Upper lobe of right lung (tissue), 1 donor: ENCODE measurements at regions not wholly inside any gene's neighbourhood (a gene's known extent, or its start where the extent isn't known, plus 50 kb on each side); places are given as distances from the start of the nearest gene placed in this dataset.

Experiments
- ATAC-seq: fragments of 200-7000 bp; cut with Tn5 transposase; one replicate; pipeline ENCODE4 v1.9.1; 2020; ENCODE audit warnings: mild to moderate bottlenecking, moderate library complexity
- DNase-seq: peaks from one replicate; pipeline ENCODE4 v3.0.0-alpha.2; 2020
- H3K27ac ChIP-seq: fragments of 200-600 bp; one replicate; pipeline ENCODE4 v1.8.0; 2022
- H3K27me3 ChIP-seq: fragments of 200-600 bp; one replicate; pipeline ENCODE4 v1.8.0; 2022; ENCODE audit warnings: mild to moderate bottlenecking
- H3K36me3 ChIP-seq: fragments of 200-600 bp; one replicate; pipeline ENCODE4 v1.8.0; 2022
- H3K4me1 ChIP-seq: fragments of 200-600 bp; one replicate; pipeline ENCODE4 v1.8.0; 2022
- H3K4me3 ChIP-seq: fragments of 200-600 bp; one replicate; pipeline ENCODE4 v1.8.0; 2022; ENCODE audit warnings: mild to moderate bottlenecking
- H3K9me3 ChIP-seq: fragments of 200-600 bp; one replicate; pipeline ENCODE4 v1.8.0; 2022
- CTCF ChIP-seq: fragments of 200-600 bp; IDR thresholded peaks from one replicate; pipeline ENCODE4 v1.8.0; 2022; ENCODE audit warnings: antibody characterized with exemption
- intact Hi-C: fragments of 100-400 bp; cut with DNase I; formaldehyde crosslinking; loops from one replicate; pipeline ENCODE4 v1.11.0; 2022
- donor health status: DM: no; HTN: yes; CAD: no; lungs with severe emphysema.

- no peak for ATAC-seq
- no peak for DNase-seq
- no peak overlapping the region for H3K4me3 ChIP-seq
- H3K36me3 ChIP-seq, result no peaks in the 10 kb centered on the region
- no peaks in the 10 kb centered on the region for H3K27me3 ChIP-seq
- H3K4me1 ChIP-seq, result no peaks in the 10 kb centered on the region
- no peaks in the 10 kb centered on the region for H3K9me3 ChIP-seq
- TF ChIP-seq CTCF, result no peak
- intact Hi-C loops, result no loop called here
- H3K27ac ChIP-seq, result no peak overlapping the region
These were observed 308.8 kb upstream of the ADAMTS16 start for GRCh38 chr5:4831325-4831724.

GRCh38 chr5:4832471-4832870, 307.7 kb upstream of the ADAMTS16 start:
- Histone ChIP-seq H3K9me3 (no peaks in the 10 kb centered on the region), H3K4me3 (no peak overlapping the region), H3K27ac (no peak overlapping the region), H3K27me3 (no peaks in the 10 kb centered on the region), H3K4me1 (no peaks in the 10 kb centered on the region), H3K36me3 (no peaks in the 10 kb centered on the region)
- intact Hi-C loops, result no loop called here
- ATAC-seq (no peak), DNase-seq (no peak)
- no peak for TF ChIP-seq CTCF

- DNase-seq, result no peak
- H3K4me1 ChIP-seq, result no peaks in the 10 kb centered on the region
- no peaks in the 10 kb centered on the region for H3K36me3 ChIP-seq
- no peaks in the 10 kb centered on the region for H3K9me3 ChIP-seq
- no peak for TF ChIP-seq CTCF
- no peak overlapping the region for H3K27ac ChIP-seq
- H3K4me3 ChIP-seq, result no peak overlapping the region
- no peaks in the 10 kb centered on the region for H3K27me3 ChIP-seq
- intact Hi-C loops, result no loop called here
- ATAC-seq, result no peak
These were observed 306.9 kb upstream of the ADAMTS16 start for GRCh38 chr5:4833104-4833738.

- ATAC-seq (no peak), DNase-seq (no peak)
- no peaks in the 10 kb centered on the region for H3K36me3 ChIP-seq
- intact Hi-C loops, result no loop called here
- no peaks in the 10 kb centered on the region for H3K4me1 ChIP-seq
- H3K27ac ChIP-seq, result no peak overlapping the region
- no peak for TF ChIP-seq CTCF
- H3K27me3 ChIP-seq, result no peaks in the 10 kb centered on the region
- H3K9me3 ChIP-seq, result no peaks in the 10 kb centered on the region
- no peak overlapping the region for H3K4me3 ChIP-seq
These were observed 302.6 kb upstream of the ADAMTS16 start for GRCh38 chr5:4837489-4838058.

GRCh38 chr5:4845221-4845620, 294.9 kb upstream of the ADAMTS16 start:
- intact Hi-C loops, result no loop called here
- H3K27me3 ChIP-seq, result no peaks in the 10 kb centered on the region
- TF ChIP-seq CTCF, result no peak
- no peaks in the 10 kb centered on the region for H3K4me1 ChIP-seq
- ATAC-seq, result no peak
- H3K27ac ChIP-seq, result no peak overlapping the region
- no peak overlapping the region for H3K4me3 ChIP-seq
- DNase-seq, result no peak
- no peaks in the 10 kb centered on the region for H3K9me3 ChIP-seq
- H3K36me3 ChIP-seq, result no peaks in the 10 kb centered on the region

- no peak for DNase-seq
- no peaks in the 10 kb centered on the region for H3K36me3 ChIP-seq
- H3K9me3 ChIP-seq, result no peaks in the 10 kb centered on the region
- H3K27me3 ChIP-seq, result no peaks in the 10 kb centered on the region
- intact Hi-C loops, result no loop called here
- H3K27ac ChIP-seq, result no peak overlapping the region
- TF ChIP-seq CTCF, result no peak
- H3K4me1 ChIP-seq, result no peaks in the 10 kb centered on the region
- no peak overlapping the region for H3K4me3 ChIP-seq
- no peak for ATAC-seq
These were observed 292.4 kb upstream of the ADAMTS16 start for GRCh38 chr5:4847766-4848165.
